ENCODE measurements at regions not wholly inside any gene's neighbourhood (a gene's known extent, or its start where the extent isn't known, plus 50 kb on each side); places are given as distances from the start of the nearest gene placed in this dataset.

GRCh38 chr14:32014498-32014897 is 62.6 kb upstream of the ARHGAP5 start:
- no peak for DNase-seq
- H3K36me3 ChIP-seq = no peaks in the 10 kb centered on the region
- TF ChIP-seq CTCF (IDR thresholded peaks at IDR 0.05; ENCODE audit: low read depth, low read length) = no peak

GRCh38 chr14:32015166-32015565 is 61.9 kb upstream of the ARHGAP5 start:
- Histone ChIP-seq H3K4me1 (no peaks in the 10 kb centered on the region), H3K9me3 (no peaks in the 10 kb centered on the region), H3K27me3 (no peaks in the 10 kb centered on the region), H3K4me3 (ENCODE audit: low read depth, low read length) (no peak overlapping the region), H3K36me3 (no peaks in the 10 kb centered on the region)
- no peak for TF ChIP-seq CTCF (IDR thresholded peaks at IDR 0.05; ENCODE audit: low read depth, low read length)
- DNase-seq = no peak

More at GRCh38 chr14:32014498-32014897, 62.6 kb upstream of the ARHGAP5 start:
- Histone ChIP-seq H3K4me1 (no peaks in the 10 kb centered on the region), H3K9me3 (no peaks in the 10 kb centered on the region), H3K4me3 (ENCODE audit: low read depth, low read length) (no peak overlapping the region), H3K27me3 (no peaks in the 10 kb centered on the region)

GRCh38 chr14:32017587-32017986 is 59.5 kb upstream of the ARHGAP5 start:
- no peaks in the 10 kb centered on the region for H3K4me1 ChIP-seq
- H3K36me3 ChIP-seq = no peaks in the 10 kb centered on the region
- H3K4me3 ChIP-seq (ENCODE audit: low read depth, low read length) = no peak overlapping the region
- no peak for TF ChIP-seq CTCF (IDR thresholded peaks at IDR 0.05; ENCODE audit: low read depth, low read length)
- H3K27me3 ChIP-seq = no peaks in the 10 kb centered on the region
- DNase-seq = no peak
- no peaks in the 10 kb centered on the region for H3K9me3 ChIP-seq

GRCh38 chr14:32018391-32019092 is 58.6 kb upstream of the ARHGAP5 start:
- no peaks in the 10 kb centered on the region for H3K9me3 ChIP-seq
- H3K27me3 ChIP-seq = no peaks in the 10 kb centered on the region
- no peak overlapping the region for H3K4me3 ChIP-seq (ENCODE audit: low read depth, low read length)
- no peaks in the 10 kb centered on the region for H3K4me1 ChIP-seq
- DNase-seq = no peak
- TF ChIP-seq CTCF (IDR thresholded peaks at IDR 0.05; ENCODE audit: low read depth, low read length) = no peak
- H3K36me3 ChIP-seq = no peaks in the 10 kb centered on the region

- no peak for TF ChIP-seq CTCF (IDR thresholded peaks at IDR 0.05; ENCODE audit: low read depth, low read length)
- Histone ChIP-seq H3K4me3 (ENCODE audit: low read depth, low read length) (no peak overlapping the region), H3K36me3 (no peaks in the 10 kb centered on the region), H3K27me3 (no peaks in the 10 kb centered on the region), H3K9me3 (no peaks in the 10 kb centered on the region), H3K4me1 (no peaks in the 10 kb centered on the region)
- no peak for DNase-seq
These were observed 57.8 kb upstream of the ARHGAP5 start for GRCh38 chr14:32019276-32019675.

- H3K27me3 ChIP-seq = no peaks in the 10 kb centered on the region
- no peak for TF ChIP-seq CTCF (IDR thresholded peaks at IDR 0.05; ENCODE audit: low read depth, low read length)
- no peak for DNase-seq
- H3K4me3 ChIP-seq (ENCODE audit: low read depth, low read length) = no peak overlapping the region
- H3K36me3 ChIP-seq = no peaks in the 10 kb centered on the region
- no peaks in the 10 kb centered on the region for H3K4me1 ChIP-seq
- no peaks in the 10 kb centered on the region for H3K9me3 ChIP-seq
These were observed 56.2 kb upstream of the ARHGAP5 start for GRCh38 chr14:32020882-32021281.
